H1 (cell line): ENCODE measurements at regions not wholly inside any gene's neighbourhood (a gene's known extent, or its start where the extent isn't known, plus 50 kb on each side); places are given as distances from the start of the nearest gene placed in this dataset.

Experiments
- RNF2 ChIP-seq: fragments of 200-900, 300-1000 bp; sonication (generic); IDR thresholded peaks from 2 replicates; pipeline ENCODE4 v1.7.1; 2016; ENCODE audit warnings: borderline replicate concordance, low read depth, mild to moderate bottlenecking, antibody characterized with exemption, low read length; ENCODE audit not compliant: poor library complexity, severe bottlenecking; ENCODE audit errors: missing control alignments

DNA sequence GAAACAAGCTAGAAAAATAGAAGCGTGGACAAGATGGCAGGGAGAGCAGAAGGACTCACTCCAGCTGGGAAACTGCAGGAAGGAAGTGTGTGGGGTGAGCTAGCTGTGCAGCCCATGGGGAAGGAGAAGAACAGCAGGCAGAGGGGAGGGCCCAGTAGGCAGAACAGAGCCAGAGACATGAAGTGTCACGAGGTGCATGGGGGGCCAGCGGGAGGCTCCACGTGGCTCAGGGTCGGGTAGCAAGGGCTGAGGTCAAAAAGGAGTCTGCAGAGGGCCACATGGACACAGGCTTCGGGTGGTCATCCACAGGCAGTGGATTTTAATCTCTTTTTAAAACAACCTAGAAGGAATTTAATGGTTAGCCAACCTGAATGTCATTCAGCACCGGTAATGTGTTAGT, 669.0 kb downstream of the BCL11B start (continued):
- TF ChIP-seq RNF2 = no peak
